ENCODE measurements at regions not wholly inside any gene's neighbourhood (a gene's known extent, or its start where the extent isn't known, plus 50 kb on each side); places are given as distances from the start of the nearest gene placed in this dataset.
"Not testable (repeated sequence)": the region's sequence is repeated elsewhere in the genome, so short reads cannot be mapped to it uniquely, and the experiment has no call there.

DNA sequence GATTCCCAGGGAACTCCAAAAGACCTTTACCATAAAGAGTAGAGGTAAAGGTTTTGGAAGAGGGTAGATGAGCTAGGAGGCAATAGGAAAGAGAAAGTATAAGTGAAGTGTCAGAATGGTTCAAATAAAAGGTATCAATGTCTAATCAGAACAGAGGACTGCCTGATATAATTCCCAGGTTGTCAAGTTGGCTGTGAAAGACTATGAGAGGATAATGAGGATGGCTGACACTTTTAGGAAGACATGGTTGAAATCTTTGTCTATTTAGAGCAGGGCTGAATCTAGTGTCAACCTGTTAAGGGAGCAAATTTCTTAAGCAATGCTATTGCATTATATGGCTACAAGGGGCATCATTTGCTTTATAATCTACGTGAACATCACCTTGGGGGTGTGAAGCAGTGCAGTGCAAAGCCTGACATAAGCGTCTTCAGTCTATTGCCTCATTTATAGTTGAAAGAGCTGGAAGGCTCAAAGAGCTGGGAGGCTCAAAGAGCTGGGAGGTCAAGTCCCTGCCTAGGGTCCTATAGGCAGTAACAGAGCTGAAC lies 308.3 kb upstream of the DEPDC1 start:
- no peaks in the 10 kb centered on the region for H3K27me3 ChIP-seq (ENCODE audit: control insufficient read depth, insufficient read depth, low read length)
- WGBS (ENCODE audit: insufficient coverage, insufficient read length) = no CpG with 5 or more reads among the region's 2 CpGs
- H3K27ac ChIP-seq (ENCODE audit: low read length) = no peak overlapping the region

DNA sequence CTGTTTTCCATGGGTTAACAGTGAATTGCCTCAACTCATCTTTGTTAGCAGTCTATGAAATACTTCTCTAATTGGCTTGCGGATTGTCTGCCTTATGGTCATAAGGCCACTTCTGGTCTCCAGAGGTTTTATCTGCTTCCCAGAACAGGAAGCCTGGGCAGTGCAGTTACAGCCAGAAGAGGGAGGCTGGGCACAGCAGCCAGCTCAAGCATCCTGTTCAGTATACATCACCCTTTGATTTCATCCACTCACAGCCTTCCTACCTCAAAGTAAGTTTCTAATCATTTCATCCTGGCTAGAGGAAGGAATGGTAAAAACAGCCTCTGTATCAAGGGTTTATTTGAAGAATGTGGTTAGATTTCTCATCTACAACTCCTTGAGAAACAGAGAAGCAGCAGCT lies 311.5 kb upstream of the DEPDC1 start:
- no CpG with 5 or more reads among the region's 1 CpG for WGBS (ENCODE audit: insufficient coverage, insufficient read length)
- no peaks in the 10 kb centered on the region; the same call in 1 of the 2 replicates for H3K4me1 ChIP-seq (ENCODE audit: control insufficient read depth, insufficient read depth, low read length)
- H3K27ac ChIP-seq (ENCODE audit: low read length) = no peak overlapping the region
- no peak for DNase-seq (ENCODE audit: low read depth, low spot score)
- no peaks in the 10 kb centered on the region for H3K27me3 ChIP-seq (ENCODE audit: control insufficient read depth, insufficient read depth, low read length)
- no peaks in the 10 kb centered on the region for H3K36me3 ChIP-seq (ENCODE audit: control insufficient read depth, insufficient read depth, low read length)
- no peak overlapping the region for H3K4me3 ChIP-seq (ENCODE audit: low read length)
- no peaks in the 10 kb centered on the region for H3K9me3 ChIP-seq (ENCODE audit: control insufficient read depth, insufficient read depth, low read length)

More for the DNA sequence above, 308.3 kb upstream of the DEPDC1 start:
- Histone ChIP-seq H3K9me3 (ENCODE audit: control insufficient read depth, insufficient read depth, low read length) (no peaks in the 10 kb centered on the region), H3K36me3 (ENCODE audit: control insufficient read depth, insufficient read depth, low read length) (no peaks in the 10 kb centered on the region), H3K4me3 (ENCODE audit: low read length) (no peak overlapping the region), H3K4me1 (ENCODE audit: control insufficient read depth, insufficient read depth, low read length) (no peaks in the 10 kb centered on the region)
- DNase-seq (ENCODE audit: low read depth, low spot score) = no peak

DNA sequence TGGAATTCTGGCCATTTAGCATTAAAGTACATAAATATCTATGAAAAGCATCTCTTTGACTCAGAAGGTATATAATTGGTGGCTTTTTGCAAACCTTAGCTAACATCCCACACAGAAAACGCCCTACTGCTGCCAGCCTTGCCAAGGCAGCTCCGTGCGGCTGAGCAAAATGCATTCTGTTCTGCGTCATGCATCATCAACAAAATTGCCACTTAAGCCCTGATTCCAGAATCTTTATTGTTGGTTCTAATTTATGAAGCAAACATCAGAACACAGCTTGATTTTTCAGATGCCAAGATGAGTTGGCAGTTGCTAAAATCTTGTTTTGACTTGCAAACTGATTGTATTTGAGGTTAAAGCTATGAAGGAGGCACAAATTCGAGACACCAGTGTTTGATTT lies 314.9 kb upstream of the DEPDC1 start:
- Histone ChIP-seq H3K9me3 (ENCODE audit: control insufficient read depth, insufficient read depth, low read length) (no peaks in the 10 kb centered on the region), H3K36me3 (ENCODE audit: control insufficient read depth, insufficient read depth, low read length) (no peaks in the 10 kb centered on the region), H3K4me1 (ENCODE audit: control insufficient read depth, insufficient read depth, low read length) (no peaks in the 10 kb centered on the region; the same call in 1 of the 2 replicates), H3K27me3 (ENCODE audit: control insufficient read depth, insufficient read depth, low read length) (no peaks in the 10 kb centered on the region), H3K4me3 (ENCODE audit: low read length) (no peak overlapping the region), H3K27ac (ENCODE audit: low read length) (no peak overlapping the region)
- no CpG with 5 or more reads among the region's 5 CpGs for WGBS (ENCODE audit: insufficient coverage, insufficient read length)
- DNase-seq (ENCODE audit: low read depth, low spot score) = no peak

DNA sequence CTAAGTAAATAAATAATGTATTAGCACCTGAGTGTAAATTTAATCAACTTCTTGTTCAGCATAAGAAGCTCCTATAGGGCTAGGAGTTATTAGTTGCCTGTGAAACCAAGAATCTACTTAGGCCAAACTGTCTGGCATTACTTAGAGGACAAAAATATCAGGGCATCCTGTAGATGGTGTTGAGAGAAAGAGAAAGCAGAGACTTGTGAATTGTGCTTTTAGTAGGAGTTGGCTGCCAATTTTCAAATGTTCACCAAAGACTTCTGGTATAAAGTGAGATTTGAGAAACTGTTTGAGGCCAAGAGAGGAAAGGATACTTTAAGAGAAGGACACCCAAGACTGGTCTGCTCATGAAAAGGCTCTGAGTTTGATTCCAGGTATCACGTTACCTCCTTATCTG lies 315.5 kb upstream of the DEPDC1 start:
- no peaks in the 10 kb centered on the region; the same call in 1 of the 2 replicates for H3K4me1 ChIP-seq (ENCODE audit: control insufficient read depth, insufficient read depth, low read length)
- no peak overlapping the region for H3K27ac ChIP-seq (ENCODE audit: low read length)
- no peaks in the 10 kb centered on the region for H3K27me3 ChIP-seq (ENCODE audit: control insufficient read depth, insufficient read depth, low read length)
- H3K4me3 ChIP-seq (ENCODE audit: low read length) = no peak overlapping the region
- no peak for DNase-seq (ENCODE audit: low read depth, low spot score)
- WGBS (ENCODE audit: insufficient coverage, insufficient read length) = no CpG with 5 or more reads among the region's 1 CpG
- no peaks in the 10 kb centered on the region for H3K9me3 ChIP-seq (ENCODE audit: control insufficient read depth, insufficient read depth, low read length)
- H3K36me3 ChIP-seq (ENCODE audit: control insufficient read depth, insufficient read depth, low read length) = no peaks in the 10 kb centered on the region

DNA sequence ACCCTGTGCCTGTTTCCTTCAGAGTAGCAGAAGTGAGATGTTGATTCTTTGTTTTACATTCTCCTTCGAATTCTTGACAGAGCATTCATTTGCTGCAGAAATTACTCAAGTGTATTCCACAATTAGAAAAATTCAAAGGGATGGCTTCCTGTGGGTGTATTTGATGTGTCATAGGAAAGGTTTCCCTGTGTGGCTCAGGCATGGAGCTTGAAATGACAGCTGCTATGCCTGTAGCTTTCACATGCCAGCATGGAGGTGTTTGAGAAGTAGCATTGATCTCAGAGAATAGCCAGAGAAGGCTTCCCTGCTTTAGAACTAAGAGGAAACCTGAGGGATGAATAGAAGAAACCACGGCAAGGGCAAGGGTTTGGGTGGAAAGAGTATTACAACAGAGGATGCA lies 317.2 kb upstream of the DEPDC1 start:
- Histone ChIP-seq H3K9me3 (ENCODE audit: control insufficient read depth, insufficient read depth, low read length) (no peaks in the 10 kb centered on the region; the same call in 1 of the 2 replicates), H3K36me3 (ENCODE audit: control insufficient read depth, insufficient read depth, low read length) (no peaks in the 10 kb centered on the region), H3K27me3 (ENCODE audit: control insufficient read depth, insufficient read depth, low read length) (no peaks in the 10 kb centered on the region), H3K27ac (ENCODE audit: low read length) (no peak overlapping the region), H3K4me3 (ENCODE audit: low read length) (no peak overlapping the region), H3K4me1 (ENCODE audit: control insufficient read depth, insufficient read depth, low read length) (no peaks in the 10 kb centered on the region; the same call in 1 of the 2 replicates)
- no peak for DNase-seq (ENCODE audit: low read depth, low spot score)
- WGBS (ENCODE audit: insufficient coverage, insufficient read length) = no CpG with 5 or more reads among the region's 2 CpGs

DNA sequence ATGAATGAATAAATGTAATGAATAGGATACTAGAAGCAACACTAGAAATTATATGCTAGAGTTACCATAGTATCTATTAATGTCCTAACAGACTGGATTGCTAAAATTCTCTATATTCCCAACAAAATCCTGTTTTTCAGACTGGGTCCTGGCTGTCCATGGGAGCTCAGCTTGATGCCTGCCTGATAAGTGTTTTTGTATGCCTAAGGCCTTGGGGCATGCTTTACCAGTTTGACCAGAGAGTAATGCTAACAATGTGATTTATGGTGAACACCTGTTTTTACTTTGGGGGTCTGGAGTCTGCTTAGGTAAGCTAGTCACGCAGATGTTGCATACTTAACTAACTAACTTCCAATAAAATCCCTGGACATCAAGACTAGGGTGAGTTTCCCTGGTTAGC lies 318.8 kb upstream of the DEPDC1 start:
- WGBS (ENCODE audit: insufficient coverage, insufficient read length) = no CpG with 5 or more reads among the region's 1 CpG
- Histone ChIP-seq H3K4me1 (ENCODE audit: control insufficient read depth, insufficient read depth, low read length) (no peaks in the 10 kb centered on the region; the same call in 1 of the 2 replicates), H3K4me3 (ENCODE audit: low read length) (no peak overlapping the region), H3K27me3 (ENCODE audit: control insufficient read depth, insufficient read depth, low read length) (no peaks in the 10 kb centered on the region), H3K27ac (ENCODE audit: low read length) (no peak overlapping the region), H3K9me3 (ENCODE audit: control insufficient read depth, insufficient read depth, low read length) (no peaks in the 10 kb centered on the region; the same call in 1 of the 2 replicates), H3K36me3 (ENCODE audit: control insufficient read depth, insufficient read depth, low read length) (no peaks in the 10 kb centered on the region)
- DNase-seq (ENCODE audit: low read depth, low spot score) = no peak

DNA sequence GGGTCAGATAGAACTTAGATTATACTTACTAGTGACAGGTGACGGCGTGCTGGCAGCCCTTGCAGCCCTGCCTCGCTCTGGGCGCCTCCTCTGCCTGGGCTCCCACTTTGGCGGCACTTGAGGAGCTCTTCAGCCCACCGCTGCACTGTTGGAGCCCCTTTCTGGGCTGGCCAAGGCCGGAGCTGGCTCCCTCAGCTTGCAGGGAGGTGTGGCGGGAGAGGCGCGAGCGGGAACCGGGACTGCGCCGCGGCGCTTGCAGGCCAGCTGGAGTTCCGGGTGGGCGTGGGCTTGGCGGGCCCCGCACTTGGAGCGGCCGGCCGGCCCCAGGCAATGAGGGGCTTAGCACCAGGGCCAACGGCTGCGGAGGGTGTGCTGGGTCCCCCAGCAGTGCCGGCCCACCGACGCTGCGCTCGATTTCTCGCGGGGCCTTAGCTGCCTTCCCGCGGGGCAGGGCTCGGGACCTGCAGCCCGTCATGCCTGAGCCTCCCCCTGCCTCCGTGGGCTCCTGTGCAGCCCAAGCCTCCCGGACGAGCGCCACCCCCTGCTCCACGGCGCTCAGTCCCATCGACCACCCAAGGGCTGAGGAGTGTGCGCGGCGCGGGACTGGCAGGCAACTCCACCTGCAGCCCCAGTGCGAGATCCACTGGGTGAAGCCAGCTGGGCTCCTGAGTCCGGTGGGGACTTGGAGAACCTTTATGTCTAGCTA lies 320.8 kb upstream of the DEPDC1 start:
- H3K4me3 ChIP-seq (ENCODE audit: low read length); H3K27ac ChIP-seq (ENCODE audit: low read length); DNase-seq (ENCODE audit: low read depth, low spot score); H3K27me3 ChIP-seq (ENCODE audit: control insufficient read depth, insufficient read depth, low read length); H3K9me3 ChIP-seq (ENCODE audit: control insufficient read depth, insufficient read depth, low read length); H3K4me1 ChIP-seq (ENCODE audit: control insufficient read depth, insufficient read depth, low read length); H3K36me3 ChIP-seq (ENCODE audit: control insufficient read depth, insufficient read depth, low read length): not testable (repeated sequence)
- WGBS (ENCODE audit: insufficient coverage, insufficient read length) = no CpG with 5 or more reads among the region's 49 CpGs

DNA sequence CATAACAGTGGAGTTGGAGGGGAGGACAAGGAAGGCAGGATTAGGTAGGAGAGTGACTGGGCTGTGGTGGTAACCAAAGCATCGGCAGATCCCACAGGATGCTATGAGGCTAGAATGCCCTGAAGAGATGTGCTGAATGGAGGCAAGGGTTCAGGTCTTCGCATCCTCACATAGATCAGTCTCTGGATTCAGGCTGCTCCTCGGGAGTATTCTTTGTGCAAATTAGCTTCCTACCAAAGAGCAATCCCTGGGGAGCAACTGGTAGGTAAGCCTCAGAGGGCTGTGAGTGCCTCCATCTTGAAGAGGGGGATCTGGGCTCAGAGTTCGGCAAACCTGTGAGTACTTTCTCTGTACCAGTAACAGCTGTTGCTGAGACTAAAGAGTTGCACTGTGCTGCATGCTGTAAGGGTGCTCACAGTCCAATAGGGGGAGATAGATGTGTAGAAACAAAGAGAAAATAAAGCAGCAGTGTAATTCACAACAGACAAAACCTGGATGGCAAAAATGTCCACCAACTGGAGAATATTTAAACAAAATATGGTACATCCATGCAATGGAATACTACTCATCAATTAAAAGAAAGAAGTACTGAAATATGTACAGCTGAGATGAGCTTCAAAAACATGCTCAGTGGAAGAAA lies 322.4 kb upstream of the DEPDC1 start:
- Histone ChIP-seq H3K27me3 (ENCODE audit: control insufficient read depth, insufficient read depth, low read length) (no peaks in the 10 kb centered on the region), H3K4me1 (ENCODE audit: control insufficient read depth, insufficient read depth, low read length) (no peaks in the 10 kb centered on the region), H3K27ac (ENCODE audit: low read length) (no peak overlapping the region), H3K9me3 (ENCODE audit: control insufficient read depth, insufficient read depth, low read length) (no peaks in the 10 kb centered on the region; the same call in 1 of the 2 replicates), H3K4me3 (ENCODE audit: low read length) (no peak overlapping the region), H3K36me3 (ENCODE audit: control insufficient read depth, insufficient read depth, low read length) (no peaks in the 10 kb centered on the region)
- WGBS (ENCODE audit: insufficient coverage, insufficient read length) = no CpG with 5 or more reads among the region's 4 CpGs
- DNase-seq (ENCODE audit: low read depth, low spot score) = peak; percentile 4

DNA sequence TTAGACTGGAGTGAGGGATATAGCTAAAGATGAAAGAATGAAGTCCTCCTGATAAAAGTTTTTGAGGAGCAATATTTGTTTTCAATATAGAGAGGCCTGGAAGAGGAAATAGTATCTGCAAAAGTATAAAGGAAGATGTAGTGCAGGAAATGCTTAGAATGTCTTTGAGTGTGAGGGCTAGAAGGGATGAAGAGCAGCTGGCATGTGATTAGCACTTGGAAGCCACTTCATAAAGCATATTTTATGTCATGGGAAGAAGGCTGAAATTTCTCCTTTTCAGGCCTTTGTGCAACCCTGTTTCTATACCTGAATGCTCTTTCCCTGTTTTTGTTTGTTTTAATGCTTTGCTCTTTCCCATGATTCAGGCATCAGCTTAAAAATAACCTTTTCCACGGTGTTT lies 323.3 kb upstream of the DEPDC1 start:
- H3K27ac ChIP-seq (ENCODE audit: low read length) = no peak overlapping the region
- H3K9me3 ChIP-seq (ENCODE audit: control insufficient read depth, insufficient read depth, low read length) = no peaks in the 10 kb centered on the region; the same call in 1 of the 2 replicates
- WGBS (ENCODE audit: insufficient coverage, insufficient read length) = no CpG with 5 or more reads among the region's 1 CpG
- no peak overlapping the region for H3K4me3 ChIP-seq (ENCODE audit: low read length)
- H3K36me3 ChIP-seq (ENCODE audit: control insufficient read depth, insufficient read depth, low read length) = no peaks in the 10 kb centered on the region
- no peaks in the 10 kb centered on the region for H3K27me3 ChIP-seq (ENCODE audit: control insufficient read depth, insufficient read depth, low read length)
- DNase-seq (ENCODE audit: low read depth, low spot score) = no peak
- no peaks in the 10 kb centered on the region for H3K4me1 ChIP-seq (ENCODE audit: control insufficient read depth, insufficient read depth, low read length)

DNA sequence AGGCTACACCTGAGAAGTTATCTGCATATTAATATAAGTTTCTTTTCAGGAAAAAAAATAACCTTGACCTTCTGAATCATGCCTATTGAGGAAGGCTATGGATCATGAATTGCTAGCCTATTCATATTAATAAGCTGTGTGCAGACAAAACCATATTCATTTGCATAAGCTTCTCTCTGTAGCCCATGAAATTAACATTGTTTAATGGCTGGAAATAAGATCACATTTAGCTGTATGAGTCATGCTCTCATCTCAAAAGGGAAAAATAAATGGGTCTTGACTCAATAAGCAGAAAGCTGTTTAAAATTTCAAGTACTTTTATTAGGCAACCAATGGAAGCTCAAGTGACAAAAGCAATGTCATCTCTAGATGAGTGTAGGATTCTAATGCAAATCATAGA lies 330.0 kb upstream of the DEPDC1 start:
- Histone ChIP-seq H3K4me3 (ENCODE audit: low read length) (no peak overlapping the region), H3K36me3 (ENCODE audit: control insufficient read depth, insufficient read depth, low read length) (no peaks in the 10 kb centered on the region)

More for the DNA sequence above, 330.0 kb upstream of the DEPDC1 start:
- no peak overlapping the region for H3K27ac ChIP-seq (ENCODE audit: low read length)
- no peaks in the 10 kb centered on the region for H3K9me3 ChIP-seq (ENCODE audit: control insufficient read depth, insufficient read depth, low read length)
- H3K27me3 ChIP-seq (ENCODE audit: control insufficient read depth, insufficient read depth, low read length) = no peaks in the 10 kb centered on the region
- no peak for DNase-seq (ENCODE audit: low read depth, low spot score)
- H3K4me1 ChIP-seq (ENCODE audit: control insufficient read depth, insufficient read depth, low read length) = no peaks in the 10 kb centered on the region

All from iPS DF 6.9 (cell line).